GM21390 (cell line): ENCODE measurements at regions not wholly inside any gene's neighbourhood (a gene's known extent, or its start where the extent isn't known, plus 50 kb on each side); places are given as distances from the start of the nearest gene placed in this dataset.
"Not testable (repeated sequence)": the region's sequence is repeated elsewhere in the genome, so short reads cannot be mapped to it uniquely, and the experiment has no call there.

ENCODE experiments used
- ATAC-seq: cut with Tn5 transposase; IDR thresholded peaks from one replicate; pipeline ENCODE4 v1.9.1; 2021; ENCODE audit not compliant: unreplicated experiment

DNA sequence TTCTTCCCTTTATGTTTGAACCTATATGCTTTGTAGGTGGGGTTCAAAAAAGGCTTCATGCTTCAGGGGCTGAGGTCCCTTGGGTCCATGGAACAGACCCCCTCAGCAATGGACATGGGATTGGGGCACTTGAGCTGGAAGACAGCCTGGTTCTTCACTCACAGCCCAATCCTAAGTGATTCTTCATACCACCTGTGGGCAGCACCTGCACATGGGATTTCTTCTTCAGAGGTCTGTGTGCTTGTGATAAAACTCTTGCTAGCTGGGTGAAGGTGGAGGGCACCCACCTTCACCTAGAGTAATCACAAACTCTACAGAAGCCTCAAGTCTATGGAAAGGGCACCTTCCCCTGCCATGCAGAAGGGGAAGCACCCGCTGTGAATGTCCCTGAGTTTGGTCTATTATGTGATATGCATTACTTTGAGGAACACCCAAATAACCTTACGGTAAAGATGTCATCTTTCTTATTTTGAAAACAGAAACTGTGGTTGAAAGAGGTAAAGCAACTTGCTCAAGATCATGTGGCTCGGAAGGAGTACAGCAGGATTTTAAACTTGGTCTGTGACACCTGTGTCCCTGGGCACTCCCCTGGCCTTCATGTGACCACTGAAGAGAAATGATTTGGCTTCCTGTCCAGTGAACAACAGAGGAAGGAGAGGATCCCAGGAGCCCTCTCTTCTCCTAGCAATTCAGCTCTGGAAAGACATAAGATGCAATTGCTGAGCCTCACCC is 469.5 kb upstream of the ZMIZ1 start:
- ATAC-seq: no peak

DNA sequence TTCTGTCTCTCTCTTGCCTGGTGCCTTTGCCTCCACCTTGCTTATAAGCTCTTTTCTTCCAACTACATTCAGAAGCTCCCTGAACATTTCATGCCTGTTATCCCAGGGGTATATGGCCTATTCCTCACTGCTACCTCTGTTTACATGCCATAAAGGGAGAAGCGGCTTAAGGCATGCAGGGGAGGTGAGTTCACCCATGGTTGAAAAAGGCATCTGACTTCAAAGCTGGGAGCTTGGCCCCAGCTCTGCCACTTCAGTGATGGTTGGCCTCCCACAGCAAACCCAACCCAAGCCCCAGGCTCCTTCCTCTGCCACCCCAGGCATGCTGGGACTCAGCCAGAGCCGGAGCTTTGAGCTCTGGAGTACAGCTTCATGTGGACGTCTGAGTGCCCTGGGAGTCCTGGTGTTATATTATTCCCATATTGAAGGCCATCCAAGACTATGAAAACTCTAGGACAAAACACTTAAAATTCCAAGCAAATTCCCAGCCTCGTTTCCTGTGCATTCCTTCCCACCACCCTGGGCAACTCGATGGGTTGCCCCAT is 468.6 kb upstream of the ZMIZ1 start:
- no peak for ATAC-seq

DNA sequence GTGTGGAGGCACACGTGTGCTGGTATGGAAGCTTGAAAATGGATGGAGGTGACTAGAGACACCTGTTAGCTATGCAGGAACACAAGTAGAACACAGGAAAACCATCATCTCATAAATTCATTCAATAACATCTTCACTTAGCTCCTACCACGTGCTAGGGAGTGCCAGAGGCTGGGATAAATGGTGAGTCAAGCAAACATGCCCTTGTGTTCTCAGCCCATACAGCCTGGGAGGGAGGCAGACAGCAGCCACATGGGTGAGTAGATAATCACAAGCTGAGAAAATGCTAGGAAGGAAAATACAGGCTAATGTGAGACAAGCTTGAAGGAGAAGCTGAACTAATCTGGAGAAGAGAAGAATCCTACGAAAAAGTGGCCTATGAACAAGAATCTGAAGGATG is 468.0 kb upstream of the ZMIZ1 start:
- no peak for ATAC-seq

DNA sequence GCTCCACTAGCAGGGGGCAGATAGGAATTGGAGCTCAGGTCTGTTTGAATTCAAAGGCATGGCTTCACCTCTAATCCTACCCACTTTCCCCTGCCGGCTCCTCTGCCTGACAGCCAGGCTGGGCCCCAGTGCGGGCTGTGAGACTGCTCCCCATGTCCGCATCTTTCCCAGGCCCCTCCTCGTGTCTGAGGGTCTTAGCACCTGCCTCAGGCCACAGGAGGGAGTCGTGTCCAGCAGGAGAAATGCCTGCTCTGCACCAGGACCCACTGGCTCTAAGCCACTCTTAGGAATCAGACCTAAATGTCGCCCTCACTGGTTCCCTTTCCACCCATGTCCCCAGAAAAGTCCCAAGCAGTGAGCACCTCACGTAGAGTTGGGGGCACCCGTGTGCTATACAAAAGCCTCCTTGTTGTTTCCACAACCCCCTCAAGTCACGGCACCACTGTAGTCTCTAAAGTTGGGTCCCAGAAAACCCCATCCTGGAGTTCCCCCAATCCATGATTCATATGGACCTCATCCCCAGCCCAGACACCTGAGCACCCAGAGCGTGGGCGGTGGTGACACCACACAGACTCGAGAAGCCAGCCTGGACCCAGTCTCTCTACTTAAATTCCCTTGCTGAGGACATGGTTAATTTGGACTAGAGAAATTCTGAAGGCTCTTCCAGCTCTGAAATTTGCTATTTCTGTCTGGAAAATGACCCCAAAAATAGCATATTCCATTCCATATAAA is 466.4 kb upstream of the ZMIZ1 start:
- ATAC-seq: no peak

DNA sequence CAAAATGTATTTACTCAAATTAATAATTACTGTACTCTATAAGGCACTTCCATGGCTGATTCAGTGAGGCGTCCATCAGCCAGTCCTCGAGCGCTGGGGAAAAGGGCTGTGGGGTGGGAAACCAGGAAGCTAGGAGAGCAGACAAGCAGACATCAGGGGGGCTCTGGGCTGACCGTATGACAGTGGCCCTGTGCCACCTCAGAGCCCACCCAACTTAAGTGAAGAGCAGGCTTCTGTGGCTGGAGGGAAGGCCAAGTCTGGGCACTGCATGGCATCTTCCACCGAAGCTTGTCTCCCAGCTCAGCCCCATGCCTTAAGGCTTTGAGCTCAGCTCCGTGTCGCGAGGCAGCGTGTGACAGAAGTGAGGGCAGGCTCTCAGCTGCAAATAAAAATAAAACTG is 464.5 kb upstream of the ZMIZ1 start:
- ATAC-seq: no peak

DNA sequence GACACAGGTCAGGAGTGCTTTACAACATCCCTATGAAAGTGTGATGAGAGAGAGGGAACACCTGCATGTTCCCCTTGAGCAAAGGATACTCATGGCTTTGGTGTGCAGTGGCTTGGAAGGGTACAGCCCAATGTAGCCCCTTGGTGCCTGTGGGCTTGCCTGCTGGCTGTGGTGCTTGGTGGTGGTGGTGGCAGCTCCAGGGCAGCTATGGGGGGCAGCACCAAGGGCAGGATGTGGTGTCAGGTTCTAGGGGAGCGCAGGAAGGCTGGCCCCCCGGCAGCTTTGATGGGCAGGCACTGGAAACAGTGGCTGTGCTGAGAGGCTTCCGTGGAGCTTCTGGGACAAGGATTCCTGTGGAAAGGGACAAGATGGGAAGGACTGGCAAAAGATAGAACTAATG is 464.0 kb upstream of the ZMIZ1 start:
- ATAC-seq: no peak

DNA sequence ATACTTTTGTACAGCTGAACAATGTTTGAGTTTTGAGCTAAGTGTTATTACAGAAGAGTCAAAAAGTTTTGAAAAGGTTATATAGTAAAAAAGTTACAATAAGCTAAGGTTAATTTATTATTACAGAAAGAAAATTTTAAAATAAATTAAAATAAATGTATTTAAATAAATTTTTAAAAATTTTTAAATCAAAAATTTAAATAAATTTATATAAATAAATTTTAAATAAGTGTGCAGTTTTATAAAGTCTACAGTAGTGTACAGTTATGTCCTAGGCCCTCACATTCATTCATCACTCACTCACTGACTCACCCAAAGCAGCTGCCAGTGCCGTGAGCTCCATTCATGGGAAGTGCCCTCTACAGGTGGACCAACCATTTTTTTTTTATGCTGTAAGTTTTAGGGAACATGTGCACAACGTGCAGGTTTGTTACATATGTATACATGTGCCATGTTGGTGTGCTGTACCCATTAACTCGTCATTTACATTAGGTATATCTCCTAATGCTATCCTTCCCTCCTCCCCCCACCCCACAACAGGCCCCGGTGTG is 462.9 kb upstream of the ZMIZ1 start:
- no peak for ATAC-seq

DNA sequence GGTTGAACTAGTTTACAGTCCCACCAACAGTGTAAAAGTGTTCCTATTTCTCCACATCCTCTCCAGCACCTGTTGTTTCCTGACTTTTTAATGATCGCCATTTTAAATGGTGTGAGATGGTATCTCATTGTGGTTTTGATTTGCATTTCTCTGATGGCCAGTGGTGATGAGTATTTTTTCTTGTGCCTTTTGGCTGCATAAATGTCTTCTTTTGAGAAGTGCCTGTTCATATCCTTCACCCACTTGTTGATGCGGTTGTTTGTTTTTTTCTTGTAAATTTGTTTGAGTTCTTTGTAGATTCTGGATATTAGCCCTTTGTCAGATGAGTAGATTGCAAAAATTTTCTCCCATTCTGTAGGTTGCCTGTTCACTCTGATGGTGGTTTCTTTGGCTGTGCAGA is 462.0 kb upstream of the ZMIZ1 start:
- not testable (repeated sequence) for ATAC-seq

DNA sequence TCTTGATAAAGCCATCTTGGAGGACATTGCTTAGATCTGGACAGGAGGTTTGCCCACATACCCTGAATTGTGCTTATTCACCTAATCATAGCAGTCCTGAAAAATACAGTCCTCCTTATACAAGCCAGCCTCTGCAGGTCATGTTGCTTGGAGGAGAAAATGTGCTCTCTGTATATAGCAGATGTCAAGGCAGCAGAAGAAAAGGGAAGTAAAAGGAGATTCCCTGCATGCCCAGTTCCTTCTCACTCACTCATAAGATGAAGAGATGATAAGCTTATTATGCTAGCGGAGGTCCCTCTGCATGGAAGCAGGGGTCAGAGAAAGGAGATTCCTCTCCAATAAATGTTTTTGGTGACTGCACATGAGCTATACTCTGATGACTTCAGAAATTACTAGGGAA is 458.8 kb upstream of the ZMIZ1 start:
- no peak for ATAC-seq

DNA sequence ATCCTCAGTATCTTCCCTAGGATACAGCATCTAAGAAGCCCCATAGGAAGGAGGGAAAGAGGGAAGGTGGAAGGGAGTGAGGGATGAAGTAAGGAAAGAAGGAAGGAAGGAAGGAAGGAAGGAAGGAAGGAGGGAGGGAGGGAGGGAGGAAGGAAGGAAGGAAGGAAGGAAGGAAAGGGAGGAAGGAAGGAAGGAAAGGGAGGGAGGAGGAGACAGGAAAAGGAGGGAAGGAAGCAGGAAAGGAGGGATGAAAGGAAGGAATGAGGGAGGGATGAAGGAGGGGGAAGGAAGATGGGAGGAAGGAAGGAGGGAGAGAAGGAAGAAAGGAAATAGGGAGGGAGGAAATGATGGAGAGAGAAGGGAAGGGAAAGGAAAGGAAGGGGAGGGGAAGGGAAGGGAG is 455.6 kb upstream of the ZMIZ1 start:
- no peak for ATAC-seq

DNA sequence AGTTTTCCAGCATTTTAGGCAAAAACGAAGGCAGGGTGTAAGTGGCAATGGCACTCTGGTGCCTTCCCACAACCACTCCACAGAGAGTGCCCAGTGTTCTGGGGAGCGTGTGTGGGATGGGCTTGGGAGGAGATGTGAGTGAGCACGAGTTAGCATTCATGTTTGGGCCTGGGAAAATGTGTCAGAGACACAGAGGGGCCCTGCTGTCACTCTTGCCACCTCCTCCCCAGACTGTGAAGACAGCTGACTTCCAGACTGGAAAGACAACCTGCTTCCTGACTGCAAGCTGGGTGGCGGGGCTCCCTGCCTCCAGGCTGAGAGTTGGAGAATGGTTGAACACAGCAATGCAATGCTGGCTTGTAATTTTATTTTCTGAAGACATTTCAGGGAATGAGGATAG is 454.5 kb upstream of the ZMIZ1 start:
- no peak for ATAC-seq

DNA sequence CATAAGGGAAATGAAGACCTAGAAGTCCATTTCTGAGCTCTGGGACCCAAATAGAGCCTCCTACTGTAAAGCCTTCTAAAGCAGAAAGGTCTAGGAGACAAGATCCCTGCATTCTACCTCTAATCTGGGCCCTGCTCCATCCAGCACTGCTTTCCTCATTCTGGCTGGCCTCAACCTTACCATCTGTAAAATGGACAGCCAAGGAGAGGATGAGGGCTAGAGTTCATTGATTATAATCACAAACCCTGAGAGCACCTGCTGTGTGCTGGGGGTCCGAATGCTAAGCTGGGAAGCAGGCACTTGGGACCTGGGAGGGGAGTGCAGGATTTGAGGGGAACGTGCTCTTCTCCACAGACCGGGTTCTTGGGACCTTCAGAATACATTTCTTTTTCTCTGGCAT is 454.0 kb upstream of the ZMIZ1 start:
- ATAC-seq: no peak

DNA sequence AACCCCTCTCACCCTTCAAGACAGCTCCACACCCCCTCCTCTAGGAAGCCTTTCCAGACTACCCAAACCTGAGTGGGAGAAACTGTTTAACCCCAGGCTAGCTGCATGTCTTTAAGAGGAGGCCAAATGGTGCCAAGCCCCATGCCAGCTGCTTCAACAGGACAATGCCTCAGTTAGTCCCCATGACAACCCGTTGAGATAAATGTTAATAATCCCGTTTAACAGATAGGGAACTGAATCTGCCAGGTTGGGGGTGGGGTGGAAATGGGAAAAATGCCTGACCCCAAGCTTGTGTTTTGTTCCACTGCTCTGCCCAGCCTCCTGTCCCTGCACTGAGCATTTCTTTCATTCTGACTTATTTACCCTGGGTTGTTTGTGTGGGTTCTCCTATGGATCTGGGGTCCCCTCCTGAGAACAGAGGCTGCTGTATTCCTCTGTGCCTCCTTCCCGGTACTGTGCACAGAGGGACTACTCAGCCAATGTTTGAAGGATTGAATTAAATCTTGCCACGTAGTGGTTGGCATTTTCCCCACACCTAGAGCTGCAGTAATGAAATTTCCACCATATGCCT is 452.6 kb upstream of the ZMIZ1 start:
- ATAC-seq: no peak

DNA sequence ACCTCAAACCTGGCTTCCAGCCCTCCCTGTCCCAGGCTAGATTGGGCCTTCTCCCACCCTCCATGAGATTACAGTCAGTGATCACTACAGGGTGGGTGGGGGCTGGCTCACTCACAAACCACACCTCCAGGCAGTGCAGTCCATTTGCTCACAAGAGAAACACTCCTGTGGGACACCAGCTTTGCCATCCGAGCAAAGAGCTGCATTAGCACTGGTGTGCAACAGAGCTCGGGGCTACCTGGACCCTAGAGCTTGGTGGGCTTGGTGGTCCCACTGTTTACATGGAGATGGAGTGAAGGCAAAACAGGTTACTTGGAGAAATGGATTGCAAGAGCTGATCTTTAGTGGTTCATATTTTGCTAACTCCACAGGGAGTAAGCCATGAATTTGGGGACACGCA is 451.7 kb upstream of the ZMIZ1 start:
- no peak for ATAC-seq

DNA sequence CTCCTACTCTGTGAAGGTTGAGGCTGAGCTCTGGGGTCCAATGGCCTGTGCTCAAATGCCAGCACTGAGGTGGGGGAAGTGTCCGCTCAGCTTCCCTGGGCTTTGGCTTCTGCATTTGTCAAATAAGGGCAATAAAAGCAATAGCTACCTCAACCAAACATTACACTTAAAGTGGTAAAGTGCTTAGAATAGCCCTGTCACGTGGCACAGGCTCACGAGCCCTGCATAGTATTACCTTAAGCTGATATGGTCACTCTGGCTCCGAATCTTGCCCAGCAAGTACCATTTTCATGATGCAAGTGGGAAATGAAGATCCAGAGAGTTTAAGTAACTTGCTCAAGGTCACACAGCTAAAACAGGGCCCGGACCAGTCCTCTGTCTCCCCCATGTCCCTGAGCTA is 451.1 kb upstream of the ZMIZ1 start:
- no peak for ATAC-seq

DNA sequence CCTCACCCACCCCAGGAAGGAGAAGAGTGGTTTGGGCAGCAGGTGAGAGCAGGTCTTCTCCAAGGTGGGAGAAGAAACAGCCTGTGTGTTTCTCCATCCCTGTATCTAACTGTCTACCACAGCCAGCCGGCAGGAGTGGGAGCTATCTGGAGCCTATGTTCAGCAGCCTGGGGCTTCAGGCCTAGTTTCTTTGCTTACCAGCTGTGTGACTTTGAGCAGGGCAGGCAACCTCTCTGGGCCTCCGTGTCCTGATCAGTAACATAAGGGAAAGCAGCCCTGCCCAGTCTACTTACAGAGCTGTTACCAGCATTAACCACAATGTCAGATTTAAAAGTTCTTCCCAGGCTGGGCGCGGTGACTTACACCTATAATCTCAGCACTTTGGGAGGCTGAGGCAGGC is 450.7 kb upstream of the ZMIZ1 start:
- ATAC-seq: no peak

DNA sequence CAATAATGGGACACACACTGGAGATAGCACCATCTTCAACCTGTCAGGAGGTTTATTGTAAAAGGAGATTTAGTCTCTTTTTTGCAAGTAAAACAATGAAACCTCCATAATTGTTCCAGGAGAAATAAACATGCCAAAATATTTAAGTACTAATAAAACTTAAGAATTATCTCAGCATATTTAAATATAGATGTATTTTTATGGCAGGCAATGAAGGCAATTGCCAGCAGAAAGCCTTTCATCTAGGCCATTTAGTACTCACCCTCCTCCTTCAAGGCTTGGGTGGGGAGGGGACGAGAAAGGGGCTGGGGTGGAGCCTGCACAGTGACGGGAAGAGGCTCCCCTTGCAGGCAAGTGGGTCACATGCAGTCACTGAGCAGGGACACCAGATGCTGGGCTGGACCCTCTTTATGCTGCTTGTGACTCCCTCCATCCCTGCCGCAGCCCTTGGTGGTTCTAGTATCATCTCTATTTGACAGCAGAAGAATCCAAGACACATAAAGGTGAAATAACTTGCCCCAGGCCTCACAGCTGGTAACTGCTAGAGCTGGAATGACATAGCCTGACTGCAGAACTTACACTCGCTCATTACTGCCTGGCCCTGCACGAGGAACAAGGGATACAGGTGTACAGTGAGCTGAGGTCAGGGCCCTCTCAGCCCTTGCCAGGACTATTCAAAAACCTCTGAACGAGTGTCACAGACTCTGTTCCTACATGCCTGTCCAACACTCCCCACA is 449.5 kb upstream of the ZMIZ1 start:
- no peak for ATAC-seq

DNA sequence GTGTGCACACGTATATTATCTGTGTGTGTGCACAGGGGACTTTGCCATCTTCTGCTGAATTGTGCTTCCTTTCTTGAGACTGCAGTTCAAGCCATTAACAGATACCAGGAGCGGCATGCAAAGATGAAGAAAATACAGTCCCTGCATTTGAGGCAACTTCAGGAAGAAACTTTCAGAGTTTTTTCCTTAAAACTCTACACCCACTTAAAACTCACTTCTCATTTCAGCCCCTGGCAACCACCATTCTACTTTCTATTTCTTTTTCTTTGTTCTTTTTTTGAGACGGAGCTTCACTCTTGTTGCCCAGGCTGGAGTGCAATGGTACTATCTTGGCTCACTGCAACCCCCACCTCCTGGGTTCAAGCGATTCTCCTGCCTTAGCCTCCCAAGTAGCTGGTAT is 448.9 kb upstream of the ZMIZ1 start:
- ATAC-seq: no peak

DNA sequence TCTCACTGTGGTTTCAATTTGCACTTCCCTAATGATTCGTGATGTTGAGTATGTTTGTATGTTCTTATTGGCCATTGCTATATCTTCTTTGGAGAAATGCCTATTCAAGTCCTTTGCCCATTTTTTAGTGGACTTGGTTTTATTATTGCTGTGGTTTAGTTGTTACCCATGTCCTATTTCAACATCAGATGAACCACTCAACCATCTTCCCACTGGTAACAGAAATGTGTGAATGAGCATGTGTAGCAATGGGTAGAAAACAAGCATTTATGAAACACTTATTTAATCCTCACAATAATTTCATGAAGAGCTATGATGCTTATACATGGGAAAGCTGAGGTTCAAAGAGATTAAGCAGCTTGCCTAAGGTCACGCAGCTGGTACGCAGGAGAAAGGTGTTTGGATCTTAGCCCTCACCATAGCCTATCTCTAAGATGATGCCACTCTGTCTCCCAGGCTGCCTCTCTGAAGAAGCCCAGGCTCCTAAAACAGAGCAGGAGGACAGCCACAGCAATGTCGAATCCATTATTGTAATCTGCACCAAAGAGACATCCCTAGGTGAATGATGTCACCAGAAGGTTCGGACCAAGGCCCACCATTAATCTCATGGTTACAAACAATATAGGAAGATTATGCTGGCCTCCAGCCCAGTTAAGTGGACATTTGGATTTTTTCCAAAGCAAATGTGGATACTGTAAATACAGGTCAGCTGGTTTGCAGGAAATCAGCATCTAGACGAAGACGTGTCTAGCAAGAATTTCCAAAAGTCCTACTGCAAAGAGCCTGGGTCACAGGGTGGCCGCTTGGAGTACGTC is 447.6 kb upstream of the ZMIZ1 start:
- ATAC-seq: no peak

DNA sequence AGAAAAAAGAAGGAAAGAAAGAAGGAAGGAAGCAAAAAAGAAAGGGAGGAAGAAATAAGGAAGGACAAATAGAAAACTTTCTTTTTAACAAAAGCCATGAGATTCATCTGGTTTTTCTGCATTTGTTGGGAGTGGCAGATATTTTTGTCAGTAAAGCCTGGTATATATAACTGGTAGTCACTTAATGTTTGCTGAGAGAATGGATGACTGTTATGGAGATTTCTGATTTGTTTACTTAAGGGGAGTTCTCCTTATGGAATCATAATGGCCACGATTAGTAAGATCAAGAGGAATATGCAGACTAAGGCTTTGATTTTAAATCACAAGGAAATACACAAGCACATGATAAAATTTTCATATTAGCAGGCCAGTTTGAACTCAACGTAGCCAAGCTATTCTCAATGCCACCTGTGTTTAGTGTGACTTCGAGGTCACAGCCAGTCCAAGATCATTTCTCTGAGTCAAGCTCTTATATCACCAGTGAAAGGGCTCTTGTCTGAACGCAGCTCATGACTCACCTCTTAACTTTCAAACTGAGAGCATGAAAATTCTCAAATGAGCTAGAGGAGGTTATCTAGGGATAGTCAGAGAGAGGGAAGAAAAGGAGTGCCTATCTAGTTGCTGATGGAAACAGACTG is 445.1 kb upstream of the ZMIZ1 start:
- ATAC-seq: no peak
